ENCODE measurements at regions not wholly inside any gene's neighbourhood (a gene's known extent, or its start where the extent isn't known, plus 50 kb on each side); places are given as distances from the start of the nearest gene placed in this dataset.

DNA sequence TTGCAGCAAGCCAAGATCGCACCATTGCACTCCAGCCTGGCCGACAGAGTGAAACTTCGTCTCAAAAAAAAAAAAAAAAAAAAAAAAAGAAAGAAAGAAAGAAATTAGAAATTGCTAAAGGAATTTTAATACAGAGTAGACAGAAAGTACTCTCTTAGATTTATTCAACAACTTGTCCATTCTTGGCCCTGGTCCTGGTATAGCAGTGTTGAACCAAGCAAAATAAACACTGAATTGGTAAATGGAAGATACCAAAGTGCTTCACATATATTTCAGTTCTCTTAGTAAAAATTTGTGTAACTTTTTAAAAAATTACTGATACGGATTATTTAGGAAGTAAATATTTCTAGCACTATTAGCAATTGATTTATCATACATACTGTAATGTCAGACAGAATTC lies 165.9 kb upstream of the TLL1 start:
- H3K36me3 Mint-ChIP-seq (ENCODE audit: insufficient read depth in 1 of 3, low read depth in 3 of 3) = no peaks in the 10 kb centered on the region; a peak in 2 of 7 replicates
- WGBS (ENCODE audit: extremely low coverage, insufficient read length, low lambda C conversion rate) = no CpG with 5 or more reads among the region's 4 CpGs

More for the DNA sequence above, 165.9 kb upstream of the TLL1 start:
- H2BK5ac ChIP-seq (ENCODE audit: insufficient read length, low read length) = no peak overlapping the region
- H2AFZ ChIP-seq (ENCODE audit: low read length) = no peak overlapping the region
- H3K27me3 ChIP-seq (ENCODE audit: insufficient read depth, low read length) = no peaks in the 10 kb centered on the region
- no peak overlapping the region for H2BK120ac ChIP-seq (ENCODE audit: low read depth, low read length, poor library complexity, severe bottlenecking)
- no peaks in the 10 kb centered on the region for H3K23me2 ChIP-seq (ENCODE audit: insufficient read length, low read depth, low read length, poor library complexity, severe bottlenecking)
- peaks cover 11 to 19% of the 10 kb centered on the region in 2 experiments for H3K4me1 Mint-ChIP-seq
- no peak overlapping the region for H3K4me2 ChIP-seq (ENCODE audit: insufficient read depth, insufficient read length, low read length)
- no peak overlapping the region for H2BK15ac ChIP-seq (ENCODE audit: low read depth, low read length)
- H2BK12ac ChIP-seq (ENCODE audit: insufficient read length, low read depth, low read length) = no peak overlapping the region
- H3K79me1 ChIP-seq (ENCODE audit: insufficient read depth, low read depth, low read length, poor library complexity, severe bottlenecking) = no peaks in the 10 kb centered on the region
- H3K27ac Mint-ChIP-seq = no peak overlapping the region
- H2BK20ac ChIP-seq (ENCODE audit: low read depth, low read length, poor library complexity, severe bottlenecking) = no peak overlapping the region
- no peaks in the 10 kb centered on the region for H3K79me2 ChIP-seq (ENCODE audit: insufficient read depth, low read length)
- H3K4ac ChIP-seq (ENCODE audit: low read depth, low read length) = no peak overlapping the region
- H4K20me1 ChIP-seq (ENCODE audit: control insufficient read depth, insufficient read depth, insufficient read length) = no peaks in the 10 kb centered on the region
- H3K14ac ChIP-seq (ENCODE audit: insufficient read depth, low read length) = no peak overlapping the region
- H2AK5ac ChIP-seq (ENCODE audit: insufficient read length, low read length) = no peak overlapping the region
- no peak overlapping the region for H3K56ac ChIP-seq (ENCODE audit: insufficient read length, low read depth, low read length)
- H3K9me3 Mint-ChIP-seq = no peaks in the 10 kb centered on the region
- no peak overlapping the region for H3K27ac ChIP-seq (ENCODE audit: insufficient read length, low read depth, low read length)
- H4K8ac ChIP-seq (replicated peaks; ENCODE audit: insufficient read length, low read depth, low read length) = no peak overlapping the region
- H3K4me3 Mint-ChIP-seq = no peak overlapping the region
- H3K4me1 ChIP-seq (ENCODE audit: insufficient read depth, low read length) = no peaks in the 10 kb centered on the region
- no peak overlapping the region for H4K5ac ChIP-seq (ENCODE audit: insufficient read length, low read depth, low read length)
- DNase-seq = no peak
- no peak overlapping the region for H3K9ac ChIP-seq (ENCODE audit: extremely low read depth, insufficient read length, low read length)
- no peak overlapping the region for H3K23ac ChIP-seq (ENCODE audit: insufficient read length, low read depth, low read length)
- no peaks in the 10 kb centered on the region for H3K9me3 ChIP-seq (ENCODE audit: control insufficient read depth, low read depth, low read length)
- no peak overlapping the region for H3K18ac ChIP-seq (ENCODE audit: insufficient read length, low read depth, low read length)
- no peaks in the 10 kb centered on the region; the same call in 1 of the 2 replicates for H3K27me3 Mint-ChIP-seq (ENCODE audit: low read depth)
- TF ChIP-seq, protein P1, sequence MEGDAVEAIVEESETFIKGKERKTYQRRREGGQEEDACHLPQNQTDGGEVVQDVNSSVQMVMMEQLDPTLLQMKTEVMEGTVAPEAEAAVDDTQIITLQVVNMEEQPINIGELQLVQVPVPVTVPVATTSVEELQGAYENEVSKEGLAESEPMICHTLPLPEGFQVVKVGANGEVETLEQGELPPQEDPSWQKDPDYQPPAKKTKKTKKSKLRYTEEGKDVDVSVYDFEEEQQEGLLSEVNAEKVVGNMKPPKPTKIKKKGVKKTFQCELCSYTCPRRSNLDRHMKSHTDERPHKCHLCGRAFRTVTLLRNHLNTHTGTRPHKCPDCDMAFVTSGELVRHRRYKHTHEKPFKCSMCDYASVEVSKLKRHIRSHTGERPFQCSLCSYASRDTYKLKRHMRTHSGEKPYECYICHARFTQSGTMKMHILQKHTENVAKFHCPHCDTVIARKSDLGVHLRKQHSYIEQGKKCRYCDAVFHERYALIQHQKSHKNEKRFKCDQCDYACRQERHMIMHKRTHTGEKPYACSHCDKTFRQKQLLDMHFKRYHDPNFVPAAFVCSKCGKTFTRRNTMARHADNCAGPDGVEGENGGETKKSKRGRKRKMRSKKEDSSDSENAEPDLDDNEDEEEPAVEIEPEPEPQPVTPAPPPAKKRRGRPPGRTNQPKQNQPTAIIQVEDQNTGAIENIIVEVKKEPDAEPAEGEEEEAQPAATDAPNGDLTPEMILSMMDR (conservative IDR thresholded peaks at IDR 0.05) = no peak
- no peak overlapping the region for H4K91ac ChIP-seq (ENCODE audit: insufficient read length, low read depth, low read length)
- no peak overlapping the region for H3T11ph ChIP-seq (ENCODE audit: low read length)

All from H9 (cell line).